Cardiac septum (tissue), 1 donor: ENCODE measurements at regions not wholly inside any gene's neighbourhood (a gene's known extent, or its start where the extent isn't known, plus 50 kb on each side); places are given as distances from the start of the nearest gene placed in this dataset.

Experiments
- DNase-seq: peaks from one replicate; pipeline ENCODE4 v3.0.0-alpha.2; 2020; ENCODE audit warnings: low spot score
- intact Hi-C: fragments of 100-400 bp; cut with DNase I; formaldehyde crosslinking; loops from one replicate; pipeline ENCODE4 v1.14.0; 2022
- donor health status: DM: no; HTN: no; CAD: no.

DNA sequence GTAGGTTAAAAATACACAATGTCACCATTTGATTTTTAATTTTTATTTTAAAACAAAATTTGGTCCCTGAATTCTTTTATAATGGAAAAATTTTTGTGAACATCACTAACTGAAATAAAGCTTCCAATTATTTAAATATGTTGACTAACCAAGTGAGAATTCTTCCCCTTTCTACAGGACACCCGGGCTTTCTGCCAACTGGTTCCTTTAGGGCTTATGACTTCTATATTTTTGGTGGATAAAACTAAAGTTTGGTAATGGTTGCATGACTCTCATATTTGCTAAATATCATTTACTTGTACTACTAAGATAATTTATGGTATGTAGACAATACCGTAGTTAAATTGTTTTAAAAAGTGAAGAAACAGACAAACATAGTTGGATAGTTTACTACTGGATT, 291.0 kb upstream of the DOK6 start:
- intact Hi-C loops: no loop called here
- no peak for DNase-seq

DNA sequence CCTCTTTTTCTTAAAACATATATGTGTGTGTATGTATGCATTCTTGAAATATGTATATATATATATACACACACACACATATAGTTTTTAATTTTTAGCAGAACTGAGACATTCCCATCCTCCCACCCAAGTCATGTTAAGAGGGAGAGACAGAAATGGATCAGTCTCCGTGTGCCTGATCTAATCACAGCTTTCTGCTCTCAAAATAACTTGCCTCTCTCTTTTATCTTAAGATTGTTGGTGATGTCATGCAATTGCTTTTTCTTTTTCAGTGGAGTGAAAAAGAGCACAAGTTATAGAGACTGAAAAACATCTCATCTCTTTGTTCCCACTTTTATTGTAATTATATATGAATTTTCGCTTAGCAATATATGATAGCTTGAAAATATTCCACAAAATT, 279.9 kb upstream of the DOK6 start:
- no peak for DNase-seq
- intact Hi-C loops: no loop called here

DNA sequence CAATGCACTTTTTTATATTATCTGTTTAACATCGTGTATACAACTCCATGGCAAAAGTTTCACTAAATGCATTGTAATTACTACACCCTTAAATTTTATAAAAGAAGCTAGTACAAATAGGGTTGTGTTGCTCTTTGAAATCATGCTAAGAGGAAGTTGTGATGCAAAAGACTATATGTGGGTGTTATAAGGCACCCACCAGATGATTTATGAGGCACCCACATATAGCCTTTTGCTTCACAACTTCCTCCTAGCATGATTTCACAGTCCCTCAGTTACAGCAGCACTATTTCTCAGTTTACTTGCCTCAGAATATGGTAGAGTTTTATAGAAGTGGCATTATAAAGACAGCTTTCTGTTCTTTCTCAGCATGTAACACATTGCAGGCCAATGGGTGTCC, 277.3 kb upstream of the DOK6 start:
- intact Hi-C loops: no loop called here
- no peak for DNase-seq

DNA sequence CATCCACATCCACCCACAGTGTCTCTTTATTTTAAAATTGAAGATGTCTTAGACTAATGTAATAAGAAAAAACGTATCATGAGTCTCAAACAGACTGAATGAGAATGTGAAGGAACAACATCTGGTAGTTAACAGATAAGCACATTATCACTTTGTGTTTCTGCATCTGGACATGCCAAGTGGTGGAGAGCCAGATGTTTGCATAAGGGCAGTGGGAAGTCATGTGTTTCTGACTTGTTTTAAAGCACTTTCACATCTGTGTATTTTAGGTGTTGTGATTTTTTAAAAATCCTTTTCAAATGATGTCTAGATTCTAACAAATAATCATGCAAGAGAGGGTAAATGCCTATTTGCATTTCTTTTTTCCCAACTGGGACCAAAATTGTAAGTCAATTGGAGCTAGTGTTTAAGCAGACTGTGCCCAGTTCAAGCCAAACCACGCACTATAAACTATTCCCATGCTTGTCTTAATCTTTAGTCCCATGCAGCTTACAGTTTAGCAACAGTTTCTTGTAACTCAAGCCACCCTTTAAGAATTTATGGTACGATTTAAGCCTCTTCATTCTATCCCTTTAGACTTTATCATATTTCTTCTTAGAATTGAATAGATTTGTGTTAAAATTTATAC, 272.7 kb upstream of the DOK6 start:
- DNase-seq: no peak
- intact Hi-C loops: no loop called here

DNA sequence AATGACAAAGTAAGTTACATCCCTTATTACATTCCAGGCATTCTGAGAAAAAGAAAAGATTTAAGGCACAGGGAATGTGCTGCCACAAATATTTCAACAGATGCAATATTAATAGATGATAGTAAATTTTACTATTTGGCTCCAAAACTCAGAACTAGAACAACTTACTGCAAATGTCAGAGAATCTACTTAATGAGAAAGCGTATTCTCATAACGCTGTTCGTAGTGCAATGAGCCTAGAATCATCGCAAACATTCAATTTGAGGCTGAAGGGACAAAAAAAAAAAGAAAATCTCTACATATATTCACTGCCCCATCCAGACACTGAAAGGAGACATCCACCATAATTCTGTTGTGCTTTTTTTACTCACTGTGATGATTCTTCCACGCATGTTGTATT, 272.1 kb upstream of the DOK6 start:
- DNase-seq: no peak
- intact Hi-C loops: no loop called here

DNA sequence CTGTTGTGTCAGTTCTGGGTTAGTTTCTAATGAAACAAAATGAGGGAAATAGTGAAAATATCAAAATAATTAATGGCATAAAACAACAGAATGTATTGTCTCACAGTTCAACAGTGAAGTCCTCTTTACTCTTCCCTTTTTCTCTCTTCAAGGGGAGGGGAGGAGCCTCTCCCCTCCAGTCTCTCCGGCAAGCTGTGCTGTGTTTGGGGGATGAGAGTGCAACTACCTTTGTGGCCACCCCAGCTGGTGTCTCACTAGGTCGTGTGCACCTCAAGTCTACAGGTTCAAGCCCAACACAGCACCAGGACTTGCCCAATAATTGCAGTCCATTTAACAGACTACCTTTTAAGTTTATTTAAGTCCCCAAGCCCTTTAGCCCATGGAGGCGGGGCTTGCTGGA, 271.7 kb upstream of the DOK6 start:
- DNase-seq: no peak
- intact Hi-C loops: no loop called here

DNA sequence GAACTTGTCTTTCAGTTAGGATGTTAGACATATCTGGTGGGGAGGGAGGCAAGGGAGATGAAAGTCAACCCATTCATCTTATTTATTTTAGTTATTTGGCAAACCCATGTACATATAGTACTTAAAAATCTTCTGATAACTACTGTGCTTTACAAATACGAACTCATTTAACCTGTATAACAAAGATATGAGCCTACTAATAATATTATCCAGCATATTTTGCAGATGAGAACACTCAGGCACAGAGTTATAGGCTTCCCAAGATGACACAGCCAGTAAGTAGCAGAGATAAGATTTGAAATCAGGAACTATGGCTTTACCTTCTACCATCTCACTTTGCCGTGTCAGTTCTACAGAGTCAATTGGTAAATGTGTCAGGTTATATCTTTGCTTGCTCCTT, 262.6 kb upstream of the DOK6 start:
- intact Hi-C loops: no loop called here
- DNase-seq: no peak

DNA sequence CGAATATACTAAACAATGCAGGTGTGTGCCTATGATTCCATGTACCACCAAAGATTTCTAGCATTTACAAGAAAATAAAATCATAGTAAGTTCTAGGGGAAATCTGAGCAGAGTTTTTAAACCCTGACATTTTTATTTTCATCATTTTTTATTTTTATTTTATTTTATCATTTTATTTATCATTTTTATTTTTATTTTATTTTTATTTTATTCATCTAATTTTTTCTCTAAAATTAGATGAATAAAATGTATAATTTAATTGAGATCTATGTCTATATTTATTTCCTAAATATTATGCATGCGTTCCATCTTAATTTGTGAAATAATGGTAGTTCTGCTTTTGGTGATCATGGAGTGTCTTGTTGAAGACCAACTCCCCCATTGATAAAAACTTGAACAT, 257.6 kb upstream of the DOK6 start:
- intact Hi-C loops: no loop called here
- no peak for DNase-seq

DNA sequence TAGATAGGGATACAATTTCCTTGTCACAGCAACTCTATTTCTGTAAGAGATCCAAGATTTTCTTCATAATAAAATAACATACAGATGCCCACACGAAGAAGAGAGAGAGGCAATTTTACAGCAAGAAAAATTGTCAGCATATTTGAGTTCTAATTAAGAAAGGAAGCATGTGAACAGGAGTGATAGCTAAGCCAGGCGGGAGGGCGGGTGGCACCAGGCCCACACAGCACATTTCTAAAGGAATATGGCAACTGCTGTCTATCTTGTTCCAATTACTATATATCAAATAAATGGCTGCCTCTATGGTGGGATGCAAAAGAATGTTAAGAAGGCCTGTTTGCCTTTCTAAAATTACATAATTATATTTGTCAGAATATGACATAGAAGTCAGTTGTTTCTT, 248.3 kb upstream of the DOK6 start:
- intact Hi-C loops: no loop called here
- no peak for DNase-seq

DNA sequence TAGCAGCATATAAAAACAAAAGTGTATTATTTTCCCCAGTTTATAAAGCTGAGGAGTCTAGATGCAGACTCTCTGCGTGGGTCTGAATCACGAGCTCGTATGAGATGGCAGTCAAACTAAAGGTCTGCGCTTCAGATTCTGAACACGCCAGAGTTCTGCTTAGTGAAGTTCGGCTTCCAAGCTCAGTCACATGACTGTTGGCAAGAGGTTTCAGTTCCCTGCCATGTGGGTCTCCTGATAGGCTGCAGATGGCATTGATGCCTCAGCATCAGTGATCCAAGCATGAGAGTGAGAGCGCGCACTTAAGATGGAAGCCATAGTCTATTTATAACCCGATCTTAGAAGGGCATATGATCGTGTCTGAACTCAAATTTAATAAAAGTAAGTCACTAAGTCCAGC, 242.8 kb upstream of the DOK6 start:
- no peak for DNase-seq
- intact Hi-C loops: no loop called here

DNA sequence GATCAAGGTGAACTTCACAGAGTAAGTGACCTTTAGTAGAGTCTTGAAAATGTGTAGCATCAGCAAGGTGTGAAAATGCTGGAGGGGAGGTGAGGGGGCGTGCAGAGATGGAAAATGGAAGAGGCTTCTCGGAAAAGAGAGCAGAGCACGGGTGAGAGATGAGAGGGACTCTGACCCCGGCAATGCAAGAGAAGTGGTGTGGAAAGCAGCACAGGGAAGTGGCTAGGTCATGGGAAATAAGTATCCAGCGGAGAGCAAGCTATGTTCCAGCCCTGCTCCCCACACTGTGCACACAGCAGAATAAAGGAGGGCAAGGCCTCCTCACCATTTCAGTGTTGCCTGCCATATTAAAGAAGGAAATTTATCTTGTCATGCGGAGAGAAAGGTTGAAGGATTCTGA, 241.7 kb upstream of the DOK6 start:
- intact Hi-C loops: no loop called here
- DNase-seq: no peak

DNA sequence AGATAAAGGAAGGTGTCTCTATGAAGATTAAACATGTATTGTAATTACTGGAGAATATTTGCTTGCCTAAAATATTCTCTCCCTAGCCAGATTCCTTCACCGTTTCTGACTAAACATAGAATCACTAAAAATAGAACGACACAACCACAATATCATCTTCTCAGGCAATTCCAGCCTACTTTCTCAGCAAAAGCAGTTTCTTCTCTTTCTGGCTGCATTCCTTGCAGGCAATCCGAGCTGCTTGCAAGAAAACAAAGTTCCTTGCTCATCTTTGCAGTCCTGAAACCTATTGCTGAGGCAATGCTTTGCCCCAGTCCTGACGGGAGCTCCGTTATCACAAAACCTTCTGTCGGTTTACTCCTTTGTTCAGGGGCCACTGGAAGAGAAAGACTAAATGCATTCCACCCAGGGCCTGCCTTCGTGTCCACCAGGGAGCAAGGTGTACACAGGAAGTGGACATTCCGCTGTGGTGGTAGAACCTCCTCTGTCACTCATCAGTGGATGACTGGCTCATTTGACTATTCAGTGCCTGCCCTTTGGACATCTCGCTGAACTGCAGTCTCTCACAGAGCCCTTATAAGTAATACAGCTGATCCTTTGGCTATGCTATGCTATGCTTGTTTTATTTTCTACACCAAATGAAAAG, 239.2 kb upstream of the DOK6 start:
- intact Hi-C loops: no loop called here
- no peak for DNase-seq

DNA sequence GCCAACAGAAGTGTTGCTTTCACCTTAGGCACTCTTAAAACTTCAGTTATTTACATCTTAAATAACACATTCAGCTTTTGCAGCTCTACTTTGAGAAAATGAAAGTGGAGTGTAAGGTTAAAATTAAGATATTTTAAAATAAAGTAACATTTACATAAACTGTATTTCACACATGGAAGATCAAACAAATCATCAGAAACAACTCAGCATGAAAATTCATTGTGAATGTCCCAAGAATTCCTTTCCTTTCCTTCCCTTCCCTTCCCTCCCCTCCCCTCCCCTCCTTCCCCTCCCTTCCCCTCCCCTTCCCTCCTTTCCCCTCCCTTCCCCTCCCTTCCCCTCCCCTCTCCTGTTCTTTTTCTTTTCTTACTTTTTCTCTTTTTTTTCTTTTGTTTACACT, 238.0 kb upstream of the DOK6 start:
- DNase-seq: no peak
- intact Hi-C loops: no loop called here

DNA sequence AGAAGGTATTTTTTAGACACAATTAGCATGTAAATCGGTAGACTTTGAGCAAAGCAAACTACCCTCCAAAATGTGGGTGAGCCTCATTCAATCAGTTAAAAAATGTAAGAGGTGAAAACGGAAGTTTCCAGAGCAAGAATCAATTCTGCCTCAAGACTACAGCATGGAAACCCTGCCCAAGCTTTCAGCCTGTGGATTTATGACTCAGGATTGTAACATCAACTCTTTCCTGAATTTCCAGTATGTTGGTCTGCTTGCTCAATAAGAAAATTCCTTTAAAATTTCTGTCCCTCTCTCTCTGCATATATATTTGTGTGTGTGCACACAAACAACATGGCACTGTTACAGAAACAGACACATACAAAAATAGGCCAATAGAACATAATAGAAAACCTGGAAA, 228.6 kb upstream of the DOK6 start:
- DNase-seq: no peak
- intact Hi-C loops: no loop called here

DNA sequence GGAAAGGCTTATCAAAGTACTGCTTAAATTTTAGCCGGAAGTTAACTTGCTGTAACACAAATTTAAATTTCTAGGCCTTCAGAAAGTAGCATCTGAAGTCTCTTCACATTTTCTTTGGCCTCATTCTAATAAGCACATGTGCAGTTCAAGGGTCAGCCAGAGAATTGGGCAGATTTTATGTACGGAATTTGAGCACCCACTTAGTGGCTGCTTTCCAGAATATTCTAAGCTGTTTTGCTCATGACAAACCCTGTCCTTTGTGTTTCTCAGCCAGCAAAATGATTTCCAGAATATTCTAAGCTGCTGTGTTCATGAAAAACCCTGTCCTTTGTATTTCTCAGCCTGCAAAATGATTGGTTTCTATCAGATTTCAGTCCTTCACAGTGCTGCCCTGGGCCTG, 225.0 kb upstream of the DOK6 start:
- no peak for DNase-seq
- intact Hi-C loops: no loop called here

DNA sequence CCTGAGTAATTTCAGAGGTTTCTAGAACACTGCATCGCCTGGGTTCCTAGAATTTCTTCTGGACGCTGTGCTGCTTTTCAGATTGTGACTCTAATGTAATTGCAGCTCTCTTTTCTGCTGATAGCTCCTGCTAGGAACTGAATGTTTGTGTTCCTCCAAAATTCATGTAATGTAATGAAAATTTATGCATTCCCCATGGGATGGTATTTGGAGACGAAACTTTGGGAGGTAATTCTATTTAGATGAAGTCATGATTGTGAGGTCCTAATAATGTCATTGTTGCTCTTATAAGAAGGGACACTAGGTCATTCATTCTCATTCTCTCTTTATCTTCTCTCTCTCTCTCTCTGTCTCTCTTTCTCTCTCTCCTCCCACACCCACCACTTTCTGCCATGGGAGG, 223.9 kb upstream of the DOK6 start:
- intact Hi-C loops: no loop called here
- no peak for DNase-seq

DNA sequence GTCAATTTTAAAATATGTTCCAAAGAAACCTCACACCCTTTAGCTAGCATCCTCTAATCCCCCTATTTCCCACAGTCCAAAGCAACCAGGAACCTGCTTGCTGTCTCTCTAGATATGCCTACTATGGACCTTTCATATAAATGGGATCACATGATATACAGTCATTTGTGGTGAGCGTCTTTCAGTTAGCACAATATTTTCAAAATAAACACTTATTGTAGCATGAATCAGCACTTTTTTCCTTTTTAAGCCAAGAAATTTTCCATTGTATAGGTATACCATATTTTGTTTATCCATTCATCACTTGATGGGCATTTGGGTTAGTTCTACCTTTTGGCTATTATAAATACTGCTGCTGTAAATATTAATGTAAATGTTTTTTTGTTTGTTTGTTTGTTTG, 223.0 kb upstream of the DOK6 start:
- intact Hi-C loops: no loop called here
- no peak for DNase-seq

DNA sequence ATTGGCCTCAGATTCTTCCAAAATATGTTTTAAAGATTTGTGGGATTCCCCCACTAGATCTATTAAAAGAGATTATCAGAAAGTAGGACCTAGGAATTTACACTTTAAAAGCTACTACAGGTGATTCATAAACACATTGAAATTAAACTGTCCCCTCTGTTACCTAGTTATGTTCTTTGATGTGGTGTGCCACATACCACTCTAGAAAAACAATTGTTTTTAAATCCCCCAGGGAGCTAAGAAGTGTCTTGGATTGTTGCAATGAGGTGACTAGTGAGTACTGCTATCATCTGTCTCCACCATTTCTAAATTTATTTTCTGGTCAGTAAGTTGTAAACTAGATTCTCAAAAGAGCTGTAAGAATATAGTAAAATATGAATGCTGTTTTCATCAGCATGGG, 214.5 kb upstream of the DOK6 start:
- intact Hi-C loops: no loop called here
- DNase-seq: no peak

DNA sequence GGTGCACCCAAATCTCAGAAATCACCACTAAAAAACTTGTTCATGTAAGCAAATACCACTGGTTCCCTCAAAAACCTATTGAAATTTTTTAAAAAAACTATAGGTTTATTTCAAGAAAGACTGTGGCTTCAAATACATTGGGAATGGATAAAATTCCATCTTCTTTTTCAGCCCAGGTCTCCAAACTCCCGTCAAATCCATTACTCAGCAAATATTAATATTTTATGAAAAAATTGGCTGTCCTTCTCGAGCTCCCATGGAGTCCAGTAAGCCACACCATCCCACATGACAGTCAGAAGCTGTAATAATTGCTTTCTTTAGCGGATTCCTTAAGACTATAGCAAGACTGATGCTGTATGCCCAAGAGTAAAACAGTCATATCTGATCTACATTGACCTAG, 204.4 kb upstream of the DOK6 start:
- no peak for DNase-seq
- intact Hi-C loops: no loop called here

DNA sequence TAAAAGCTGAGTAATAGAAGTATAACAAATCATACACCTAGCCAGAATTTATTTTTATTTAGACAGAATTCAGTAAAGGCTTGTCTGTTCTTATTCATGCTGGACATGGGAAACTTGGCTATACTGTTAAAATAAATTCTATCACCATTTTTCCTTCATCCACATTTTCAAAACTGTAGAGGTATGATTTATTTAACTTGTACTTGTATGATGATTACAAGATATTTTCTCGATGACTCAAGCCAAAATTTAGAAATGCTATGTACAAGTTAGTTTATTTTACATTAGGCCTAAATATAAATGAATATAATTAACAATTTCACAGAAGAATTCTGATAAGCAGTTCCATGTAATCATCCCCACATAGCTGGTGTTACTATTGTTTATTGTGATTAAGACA, 194.8 kb upstream of the DOK6 start:
- intact Hi-C loops: no loop called here
- DNase-seq: no peak

DNA sequence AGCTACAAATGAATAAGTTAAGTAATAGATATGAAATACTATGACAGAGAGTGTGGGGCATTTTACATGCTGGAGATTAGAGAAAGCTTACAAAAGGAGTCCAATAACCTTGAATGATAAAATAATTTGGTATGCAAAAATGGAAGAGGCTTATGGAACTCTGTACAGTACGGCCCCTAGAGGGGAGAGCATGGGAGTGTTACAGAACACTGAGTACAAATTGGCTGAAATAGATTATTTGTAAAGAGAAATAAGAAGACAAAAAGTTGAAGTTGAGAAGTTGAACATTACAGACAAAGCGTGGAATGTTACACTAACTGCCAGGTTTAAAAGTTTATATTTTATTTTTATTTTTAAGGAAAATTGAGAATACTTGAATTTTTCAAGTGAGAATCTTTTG, 192.1 kb upstream of the DOK6 start:
- no peak for DNase-seq
- intact Hi-C loops: no loop called here

DNA sequence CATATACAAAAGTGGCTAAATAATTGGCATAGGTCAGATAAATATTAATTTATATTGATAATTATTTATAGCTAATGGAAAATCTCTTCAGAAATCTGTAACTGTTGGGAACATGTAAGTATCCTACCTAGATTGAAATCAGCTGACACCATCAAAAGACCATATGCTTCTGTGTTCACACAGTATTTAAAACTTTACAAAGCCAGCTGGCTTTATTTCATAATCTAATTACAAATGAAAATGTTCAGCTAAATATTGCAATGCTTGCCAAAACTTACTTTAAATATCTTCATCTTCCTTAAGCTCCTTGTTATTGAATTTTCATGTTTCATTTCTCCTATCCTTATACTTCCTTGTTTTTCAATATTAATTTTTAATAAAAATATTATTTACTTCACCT, 190.9 kb upstream of the DOK6 start:
- DNase-seq: no peak
- intact Hi-C loops: no loop called here
